A673 (cell line): ENCODE measurements at regions not wholly inside any gene's neighbourhood (a gene's known extent, or its start where the extent isn't known, plus 50 kb on each side); places are given as distances from the start of the nearest gene placed in this dataset.

Experiments used
- BruUV-seq: library from RNA; stranded (reverse); fragments of 400-500 nt; replicated peaks from 2 replicates; lab custom pipeline; 2021; lab: Mats Ljungman, UMichigan
- CTCF ChIA-PET: fragments of 300-600 bp; sonication (Branson Sonifier 250); formaldehyde crosslinking; loops from one replicate; lab custom pipeline; 2022; ENCODE audit warnings: antibody characterized with exemption; lab: Charles Lee
- POLR2A ChIA-PET: fragments of 300-600 bp; sonication (Branson Sonifier 250); formaldehyde crosslinking; loops from one replicate; lab custom pipeline; 2022; ENCODE audit warnings: antibody characterized with exemption; ENCODE audit not compliant: low non-redundant PET; lab: Charles Lee
- DNase-seq: peaks from one replicate; pipeline ENCODE4 v3.0.0-alpha.2; 2015; ENCODE audit warnings: low spot score
- H3K27ac ChIP-seq: fragments of 200-600 bp; sonication (generic); 2 replicates; pipeline ENCODE4 v1.5.1; 2016; ENCODE audit warnings: mixed run types, low read depth, mild to moderate bottlenecking, mixed read lengths, antibody characterized with exemption, low read length; ENCODE audit not compliant: poor library complexity, severe bottlenecking
- H3K27me3 ChIP-seq: fragments of 200-600 bp; sonication (generic); replicated peaks from 2 replicates; pipeline ENCODE4 v1.6.1; 2017; ENCODE audit warnings: mixed run types, low read depth, mild to moderate bottlenecking, mixed read lengths, antibody characterized with exemption, low read length; ENCODE audit not compliant: insufficient read depth, poor library complexity
- H3K36me3 ChIP-seq: fragments of 200-600 bp; sonication (generic); 2 replicates; pipeline ENCODE4 v1.6.1; 2016; ENCODE audit warnings: mixed run types, mild to moderate bottlenecking, mixed read lengths, antibody characterized with exemption, low read length; ENCODE audit not compliant: insufficient read depth, poor library complexity, severe bottlenecking
- H3K4me1 ChIP-seq: fragments of 200-600 bp; sonication (generic); 2 replicates; pipeline ENCODE4 v1.6.1; 2017; ENCODE audit warnings: mixed run types, mild to moderate bottlenecking, mixed read lengths, antibody characterized with exemption, low read length; ENCODE audit not compliant: insufficient read depth, poor library complexity, severe bottlenecking
- H3K4me3 ChIP-seq: fragments of 200-600 bp; sonication (generic); 2 replicates; pipeline ENCODE4 v1.5.1; 2016; ENCODE audit warnings: low read depth, mixed run types, mild to moderate bottlenecking, mixed read lengths, low read length; ENCODE audit not compliant: poor library complexity, severe bottlenecking
- H3K9me3 ChIP-seq: fragments of 200-600 bp; sonication (generic); 2 replicates; pipeline ENCODE4 v1.6.1; 2016; ENCODE audit warnings: mixed run types, low read depth, mild to moderate bottlenecking, mixed read lengths, antibody characterized with exemption, low read length; ENCODE audit not compliant: poor library complexity, severe bottlenecking
- EZH2 ChIP-seq: fragments of 200-600 bp; sonication (generic); IDR thresholded peaks from 2 replicates; pipeline ENCODE4 v1.6.1; 2017; ENCODE audit warnings: borderline replicate concordance, low read depth, mild to moderate bottlenecking, mixed read lengths, antibody characterized with exemption, low read length; ENCODE audit not compliant: poor library complexity, severe bottlenecking
- intact Hi-C: fragments of 100-400 bp; cut with micrococcal nuclease; formaldehyde crosslinking; loops from one replicate; pipeline ENCODE4 v1.10.0; 2022; ENCODE audit not compliant: unreplicated experiment
- TF ChIP-seq, protein P1 (sequence below): fragments of 300-800, 200-600 bp; sonication (generic); conservative IDR thresholded peaks from 2 replicates; pipeline ENCODE4 v1.5.1; 2017; ENCODE audit warnings: low read depth, mild to moderate bottlenecking, antibody characterized with exemption, low read length, moderate library complexity, mixed read lengths

DNA sequence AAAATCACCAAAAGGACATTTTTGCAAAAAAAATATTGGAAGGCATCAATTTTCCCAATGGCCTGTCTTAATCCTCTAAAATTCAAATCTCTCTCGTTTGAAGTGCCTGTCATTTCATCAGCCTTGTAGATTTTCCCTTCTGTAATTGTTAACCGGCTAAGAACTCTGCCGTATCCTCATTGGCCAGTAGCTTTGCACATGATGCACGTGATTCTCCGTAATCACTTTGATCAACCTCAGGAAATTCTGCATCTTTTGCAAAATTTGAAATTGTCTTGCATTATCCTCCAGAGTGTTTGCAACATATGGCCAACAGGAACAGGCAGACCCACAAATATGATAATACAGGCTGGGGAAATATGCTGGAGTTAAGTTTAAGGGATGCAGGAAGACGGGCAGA is 184.2 kb upstream of the RPL38 start:
- H3K9me3 ChIP-seq: no peaks in the 10 kb centered on the region
- H3K27me3 ChIP-seq: no peaks in the 10 kb centered on the region
- TF ChIP-seq EZH2: no peak
- TF ChIP-seq, protein P1, sequence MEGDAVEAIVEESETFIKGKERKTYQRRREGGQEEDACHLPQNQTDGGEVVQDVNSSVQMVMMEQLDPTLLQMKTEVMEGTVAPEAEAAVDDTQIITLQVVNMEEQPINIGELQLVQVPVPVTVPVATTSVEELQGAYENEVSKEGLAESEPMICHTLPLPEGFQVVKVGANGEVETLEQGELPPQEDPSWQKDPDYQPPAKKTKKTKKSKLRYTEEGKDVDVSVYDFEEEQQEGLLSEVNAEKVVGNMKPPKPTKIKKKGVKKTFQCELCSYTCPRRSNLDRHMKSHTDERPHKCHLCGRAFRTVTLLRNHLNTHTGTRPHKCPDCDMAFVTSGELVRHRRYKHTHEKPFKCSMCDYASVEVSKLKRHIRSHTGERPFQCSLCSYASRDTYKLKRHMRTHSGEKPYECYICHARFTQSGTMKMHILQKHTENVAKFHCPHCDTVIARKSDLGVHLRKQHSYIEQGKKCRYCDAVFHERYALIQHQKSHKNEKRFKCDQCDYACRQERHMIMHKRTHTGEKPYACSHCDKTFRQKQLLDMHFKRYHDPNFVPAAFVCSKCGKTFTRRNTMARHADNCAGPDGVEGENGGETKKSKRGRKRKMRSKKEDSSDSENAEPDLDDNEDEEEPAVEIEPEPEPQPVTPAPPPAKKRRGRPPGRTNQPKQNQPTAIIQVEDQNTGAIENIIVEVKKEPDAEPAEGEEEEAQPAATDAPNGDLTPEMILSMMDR: no peak
- intact Hi-C loops: no loop called here
- POLR2A ChIA-PET: no interaction called here
- H3K27ac ChIP-seq: no peak overlapping the region
- BruUV-seq: no TSS peak
- CTCF ChIA-PET: no interaction called here
- no peak overlapping the region for H3K4me3 ChIP-seq
- no peak for DNase-seq
- H3K36me3 ChIP-seq: no peaks in the 10 kb centered on the region
- no peaks in the 10 kb centered on the region for H3K4me1 ChIP-seq

DNA sequence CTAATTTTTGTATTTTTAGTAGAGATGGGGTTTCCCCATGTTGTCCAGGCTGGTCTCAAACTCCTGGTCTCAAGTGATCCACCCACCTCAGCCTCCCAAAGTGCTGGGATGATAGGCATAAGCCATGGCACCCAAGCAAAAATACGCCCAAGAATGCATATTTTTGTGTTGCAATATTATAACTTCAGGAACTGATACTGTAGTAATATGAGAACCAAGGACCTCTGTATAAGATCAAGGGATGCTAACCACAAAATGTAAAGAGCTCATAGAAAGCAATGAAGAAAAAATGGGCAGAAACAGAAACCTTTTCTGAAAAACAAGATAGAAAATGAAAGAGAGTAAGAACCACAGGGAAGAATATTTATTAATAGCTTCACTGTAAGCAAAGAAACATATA is 183.6 kb upstream of the RPL38 start:
- Histone ChIP-seq H3K27ac (no peak overlapping the region), H3K4me3 (no peak overlapping the region), H3K4me1 (no peaks in the 10 kb centered on the region), H3K36me3 (no peaks in the 10 kb centered on the region), H3K27me3 (no peaks in the 10 kb centered on the region), H3K9me3 (no peaks in the 10 kb centered on the region)
- ChIA-PET CTCF (no interaction called here), POLR2A (no interaction called here)
- intact Hi-C loops: no loop called here
- no peak for DNase-seq
- BruUV-seq: no TSS peak
- TF ChIP-seq, protein P1: no peak
- TF ChIP-seq EZH2: no peak

GRCh38 chr17:74020522-74020921 is 183.0 kb upstream of the RPL38 start:
- DNase-seq: no peak
- Histone ChIP-seq H3K9me3 (no peaks in the 10 kb centered on the region), H3K4me1 (no peaks in the 10 kb centered on the region), H3K36me3 (no peaks in the 10 kb centered on the region), H3K4me3 (no peak overlapping the region), H3K27me3 (no peaks in the 10 kb centered on the region), H3K27ac (no peak overlapping the region)
- no TSS peak for BruUV-seq
- ChIA-PET CTCF (no interaction called here), POLR2A (no interaction called here)
- TF ChIP-seq, protein P1: no peak
- no peak for TF ChIP-seq EZH2
- intact Hi-C loops: no loop called here
